HCT116 (cell line): ENCODE measurements at regions not wholly inside any gene's neighbourhood (a gene's known extent, or its start where the extent isn't known, plus 50 kb on each side); places are given as distances from the start of the nearest gene placed in this dataset.

ENCODE experiments used
- ATAC-seq: fragments of 200-7000 bp; cut with Tn5 transposase; 2 replicates; pipeline ENCODE4 v1.9.1; 2020; ENCODE audit warnings: mild to moderate bottlenecking, moderate library complexity
- BruUV-seq: library from RNA; stranded (reverse); fragments of 400-500 nt; replicated peaks from 2 replicates; lab custom pipeline; 2021; lab: Mats Ljungman, UMichigan
- CTCF ChIA-PET: fragments of 300-600 bp; sonication (Branson Sonifier 250); formaldehyde crosslinking; loops from one replicate; lab custom pipeline; 2021; ENCODE audit warnings: antibody characterized with exemption; lab: Charles Lee
- POLR2A ChIA-PET: fragments of 300-600, 350-600 bp; sonication (Branson Sonifier 250); formaldehyde crosslinking; loops from one replicate; lab custom pipeline; 2021; ENCODE audit warnings: antibody characterized with exemption; lab: Charles Lee
- RAD21 ChIA-PET, 2 experiments: fragments of 300-600 bp; sonication (Branson Sonifier 250); formaldehyde crosslinking; loops; one replicate each; lab custom pipeline; 2023; ENCODE audit warnings: low total read pairs in 2 of 2; ENCODE audit not compliant: uncharacterized antibody in 2 of 2, unreplicated experiment in 2 of 2, low non-redundant PET in 1 of 2; lab: Charles Lee
- DNase-seq: peaks from one replicate; pipeline ENCODE4 v3.0.0-alpha.2; 2010; ENCODE audit warnings: low read depth, low spot score
- H2AFZ ChIP-seq: fragments of 200-600 bp; shearing (Covaris generic), sonication (generic); 2 replicates; pipeline ENCODE4 v1.6.1; 2017; ENCODE audit warnings: low read depth, mixed run types, mixed read lengths, antibody characterized with exemption, low read length; ENCODE audit not compliant: poor library complexity, severe bottlenecking
- H3K27ac ChIP-seq: 2 replicates; pipeline ENCODE4 v1.5.1; 2012; ENCODE audit warnings: low read depth, low read length
- H3K27me3 ChIP-seq: fragments of 200-600 bp; sonication (generic); 2 replicates; pipeline ENCODE4 v1.6.1; 2016; ENCODE audit warnings: mixed run types, low read length, mixed read lengths; ENCODE audit not compliant: insufficient read depth
- H3K36me3 ChIP-seq, 2 experiments: fragments of 200-500 bp in 1 of 2; fragments of 200-600 bp in 1 of 2; sonication (Bioruptor generic) in 1 of 2; sonication (generic) in 1 of 2; 2 replicates each; pipeline versions ENCODE4 v1.5.1 to v1.6.1; 2014 to 2016; ENCODE audit warnings: low read length in 2 of 2, inconsistent platforms in 1 of 2, mixed read lengths in 1 of 2, mixed run types in 1 of 2; ENCODE audit not compliant: insufficient read depth in 2 of 2, control insufficient read depth in 1 of 2
- H3K4me1 ChIP-seq, 2 experiments: fragments of 200-600 bp in 1 of 2; sonication (generic) in 1 of 2; 2 replicates each; pipeline versions ENCODE4 v1.5.1 to v1.6.1; 2012 to 2017; ENCODE audit warnings: low read length in 2 of 2, inconsistent platforms in 1 of 2, mild to moderate bottlenecking in 1 of 2, mixed read lengths in 1 of 2, mixed run types in 1 of 2, moderate library complexity in 1 of 2; ENCODE audit not compliant: insufficient read depth in 2 of 2, control insufficient read depth in 1 of 2
- H3K4me2 ChIP-seq: fragments of 200-600 bp; sonication (generic); 2 replicates; pipeline ENCODE4 v1.6.1; 2017; ENCODE audit warnings: mixed run types, low read length, mixed read lengths
- H3K4me3 ChIP-seq, 2 experiments: fragments of 200-600 bp in 1 of 2; sonication (generic) in 1 of 2; replicated peaks in 1 of 2; 2 replicates each; pipeline ENCODE4 v1.5.1; 2011 to 2016; ENCODE audit warnings: low read length in 2 of 2, control low read depth in 1 of 2, low read depth in 1 of 2, mild to moderate bottlenecking in 1 of 2, mixed read lengths in 1 of 2, mixed run types in 1 of 2
- H3K79me2 ChIP-seq: fragments of 200-600 bp; sonication (generic); 2 replicates; pipeline ENCODE4 v1.6.1; 2017; ENCODE audit warnings: mild to moderate bottlenecking, mixed run types, low read length, moderate library complexity, mixed read lengths; ENCODE audit not compliant: insufficient read depth
- H3K9ac ChIP-seq: fragments of 200-600 bp; sonication (generic); 2 replicates; pipeline ENCODE4 v1.6.1; 2016; ENCODE audit warnings: low read length, mixed read lengths
- H3K9me2 ChIP-seq: fragments of 200-600 bp; sonication (generic), shearing (Covaris generic); 2 replicates; pipeline ENCODE4 v1.6.1; 2017; ENCODE audit warnings: mixed run types, mild to moderate bottlenecking, moderate library complexity; ENCODE audit not compliant: insufficient read depth
- H3K9me3 ChIP-seq, 2 experiments: fragments of 200-500 bp in 1 of 2; fragments of 200-600 bp in 1 of 2; sonication (Bioruptor generic) in 1 of 2; sonication (generic) in 1 of 2; 2 replicates each; pipeline ENCODE4 v1.6.1; 2014 to 2017; ENCODE audit warnings: low read length in 2 of 2, mixed read lengths in 2 of 2, inconsistent platforms in 1 of 2, low read depth in 1 of 2, mild to moderate bottlenecking in 1 of 2, mixed run types in 1 of 2, moderate library complexity in 1 of 2; ENCODE audit not compliant: control insufficient read depth in 1 of 2, insufficient read depth in 1 of 2
- H4K20me1 ChIP-seq: fragments of 200-600 bp; sonication (generic), shearing (Covaris generic); 2 replicates; pipeline ENCODE4 v1.6.1; 2017; ENCODE audit warnings: mixed run types, mild to moderate bottlenecking, moderate library complexity; ENCODE audit not compliant: insufficient read depth
- ATF3 ChIP-seq: IDR thresholded peaks from 2 replicates; pipeline ENCODE4 v1.6.1; 2012
- CBX3 ChIP-seq: IDR thresholded peaks from 2 replicates; pipeline ENCODE4 v1.6.1; 2012; ENCODE audit warnings: low read depth
- ELF1 ChIP-seq: IDR thresholded peaks from 2 replicates; pipeline ENCODE4 v1.6.1; 2012; ENCODE audit warnings: low read depth, borderline replicate concordance
- EZH2 ChIP-seq: fragments of 200-600 bp; sonication (generic); IDR thresholded peaks from 2 replicates; pipeline ENCODE4 v1.6.1; 2017; ENCODE audit warnings: antibody characterized with exemption, mixed run types
- FOSL1 ChIP-seq: IDR thresholded peaks from 2 replicates; pipeline ENCODE4 v1.6.1; 2012; ENCODE audit warnings: low read depth
- JUND ChIP-seq: IDR thresholded peaks from 2 replicates; pipeline ENCODE4 v1.6.1; 2012
- POLR2A ChIP-seq: IDR thresholded peaks from 2 replicates; pipeline ENCODE4 v1.7.0; 2011; ENCODE audit warnings: borderline replicate concordance; ENCODE audit not compliant: insufficient read depth, insufficient read length; ENCODE audit errors: extremely low read depth
- RAD21 ChIP-seq: IDR thresholded peaks from 2 replicates; pipeline ENCODE4 v1.6.1; 2012; ENCODE audit warnings: low read depth, mild to moderate bottlenecking
- SIN3A ChIP-seq: IDR thresholded peaks from 2 replicates; pipeline ENCODE4 v1.6.1; 2012; ENCODE audit warnings: low read depth
- SP1 ChIP-seq: IDR thresholded peaks from 2 replicates; pipeline ENCODE4 v1.6.1; 2012; ENCODE audit warnings: low read depth
- SRF ChIP-seq: IDR thresholded peaks from 2 replicates; pipeline ENCODE4 v1.6.1; 2012; ENCODE audit warnings: low read depth
- TCF7L2 ChIP-seq: IDR thresholded peaks from 2 replicates; pipeline ENCODE4 v1.7.0; 2011; ENCODE audit warnings: borderline replicate concordance, inconsistent platforms; ENCODE audit not compliant: insufficient read depth, insufficient read length; ENCODE audit errors: extremely low read depth
- YY1 ChIP-seq: IDR thresholded peaks from 2 replicates; pipeline ENCODE4 v1.6.1; 2011; ENCODE audit warnings: low read length, low read depth, moderate library complexity, mild to moderate bottlenecking; ENCODE audit not compliant: insufficient replicate concordance; ENCODE audit errors: extremely low read depth
- intact Hi-C: fragments of 100-400 bp; cut with micrococcal nuclease; formaldehyde crosslinking; loops from 2 replicates; pipeline ENCODE4 v1.10.0; 2022

- no peak overlapping the region for H3K9ac ChIP-seq
- no peak overlapping the region for H2AFZ ChIP-seq
- DNase-seq = no peak
- no peak overlapping the region for H3K4me3 ChIP-seq
- ChIA-PET CTCF (no interaction called here), POLR2A (no interaction called here), RAD21 (no interaction called here)
- H3K9me3 ChIP-seq = no peaks in the 10 kb centered on the region
- intact Hi-C loops = no loop called here
- no TSS peak for BruUV-seq
- H3K27ac ChIP-seq = no peak overlapping the region
- H3K9me2 ChIP-seq = no peaks in the 10 kb centered on the region
- H3K27me3 ChIP-seq = 0 out of 2 replicates have a peak, but pooled peaks cover 7% of the 10 kb centered on the region
- no peak for ATAC-seq
- no peaks in the 10 kb centered on the region for H3K36me3 ChIP-seq
- H3K4me2 ChIP-seq = no peak overlapping the region
- TF ChIP-seq TCF7L2 = no peak
- TF ChIP-seq ATF3 = no peak
- TF ChIP-seq RAD21 = no peak
- no peak for TF ChIP-seq POLR2A
- no peak for TF ChIP-seq ELF1
- no peak for TF ChIP-seq SIN3A
- TF ChIP-seq EZH2 = no peak
- H4K20me1 ChIP-seq = no peaks in the 10 kb centered on the region
- no peaks in the 10 kb centered on the region for H3K4me1 ChIP-seq
- H3K79me2 ChIP-seq = no peaks in the 10 kb centered on the region
These were observed 352.9 kb downstream of the CYRIA start for GRCh38 chr2:16312771-16313170.

- Histone ChIP-seq H3K9ac (no peak overlapping the region), H4K20me1 (no peaks in the 10 kb centered on the region), H3K4me1 (no peaks in the 10 kb centered on the region), H3K27ac (no peak overlapping the region), H3K27me3 (0 out of 2 replicates have a peak, but pooled peaks cover 7% of the 10 kb centered on the region), H3K36me3 (no peaks in the 10 kb centered on the region), H3K4me3 (no peak overlapping the region)
- ChIA-PET POLR2A (no interaction called here), RAD21 (no interaction called here)
- intact Hi-C loops = no loop called here
- no peak for DNase-seq
- ATAC-seq = no peak
- no peak for TF ChIP-seq RAD21
- TF ChIP-seq ELF1 = no peak
- no peak for TF ChIP-seq SRF
- TF ChIP-seq JUND = no peak
- TF ChIP-seq POLR2A = no peak
- TF ChIP-seq SIN3A = no peak
- no peak for TF ChIP-seq CBX3
- no peak for TF ChIP-seq FOSL1
- TF ChIP-seq SP1 = no peak
- no peak for TF ChIP-seq ATF3
- no peak for TF ChIP-seq YY1
- TF ChIP-seq, all 23 proteins: peak for 0
- H3K9me3 ChIP-seq = no peaks in the 10 kb centered on the region
- H3K9me2 ChIP-seq = no peaks in the 10 kb centered on the region
- no peak overlapping the region for H3K4me2 ChIP-seq
- no peaks in the 10 kb centered on the region for H3K79me2 ChIP-seq
- no peak overlapping the region for H2AFZ ChIP-seq
- CTCF ChIA-PET = no interaction called here
- no TSS peak for BruUV-seq
These were observed 353.9 kb downstream of the CYRIA start for GRCh38 chr2:16311521-16312440.
